Left kidney (tissue), 1 donor: ENCODE measurements at regions not wholly inside any gene's neighbourhood (a gene's known extent, or its start where the extent isn't known, plus 50 kb on each side); places are given as distances from the start of the nearest gene placed in this dataset.
"Not testable (repeated sequence)": the region's sequence is repeated elsewhere in the genome, so short reads cannot be mapped to it uniquely, and the experiment has no call there.

ENCODE experiments used
- DNase-seq: peaks from one replicate; pipeline ENCODE4 v3.0.0-alpha.2; 2013

DNA sequence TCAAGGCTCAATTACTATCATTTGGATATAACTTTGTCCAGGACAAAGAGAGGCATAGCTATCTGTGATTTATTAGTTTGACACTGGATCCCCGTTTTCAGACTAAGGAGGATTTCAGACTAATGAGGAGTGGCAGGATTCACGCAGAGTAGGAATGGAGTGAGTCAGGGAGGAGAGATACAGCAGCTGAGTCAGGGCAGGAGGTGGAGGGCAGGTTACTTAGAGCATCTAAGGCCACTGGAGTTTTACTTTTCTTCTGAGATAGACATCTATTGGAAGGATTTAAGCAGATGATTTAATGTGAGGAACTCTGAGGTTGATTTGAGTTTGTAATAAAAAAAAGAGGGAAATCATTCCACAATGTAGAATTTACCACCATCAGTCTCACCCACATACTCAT, 110.6 kb downstream of the RPIA start:
- not testable (repeated sequence) for DNase-seq

- DNase-seq: no peak
Measured at GRCh38 chr2:88807237-88807962, 115.9 kb downstream of the RPIA start.

DNA sequence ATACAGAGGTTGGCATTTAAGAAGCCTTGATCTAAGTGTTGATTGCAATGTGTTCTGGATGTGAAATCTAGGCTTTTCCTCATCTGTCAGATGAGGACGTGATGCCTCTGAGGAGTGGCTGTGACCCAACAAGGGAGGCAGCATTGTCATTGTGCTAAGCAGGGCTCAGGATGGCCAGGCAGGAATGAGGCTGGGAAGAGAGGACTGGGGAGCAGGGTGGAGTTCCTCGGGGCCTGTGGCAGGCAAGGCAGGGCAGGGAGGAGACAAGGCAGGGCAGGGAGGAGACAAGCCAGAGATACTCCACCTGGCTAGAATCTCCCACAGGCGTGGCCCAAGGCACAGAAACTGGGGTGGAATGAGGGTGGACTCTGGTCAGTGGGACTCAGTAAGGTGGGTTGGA, 116.6 kb downstream of the RPIA start:
- no peak for DNase-seq

DNA sequence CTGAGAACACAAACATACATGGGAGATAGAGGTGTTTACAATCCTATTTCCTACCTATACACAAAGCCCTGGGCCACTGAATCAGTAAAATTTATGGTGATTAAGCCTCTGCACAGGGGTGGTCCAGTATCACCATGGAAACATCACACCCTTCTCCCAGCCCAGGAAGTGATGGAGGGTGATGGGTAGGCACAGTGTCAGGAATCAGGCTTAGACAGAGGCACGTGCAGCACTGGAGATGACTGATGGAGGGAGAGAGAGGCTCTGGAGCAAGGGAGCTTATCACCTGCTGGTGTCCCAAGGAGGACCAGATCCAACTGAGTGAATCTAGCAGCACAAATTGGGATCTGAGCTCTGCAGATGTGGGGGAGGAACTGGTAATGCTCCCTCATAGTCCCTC, 117.2 kb downstream of the RPIA start:
- no peak for DNase-seq

- no peak for DNase-seq
Measured at GRCh38 chr2:88809216-88809615, 117.7 kb downstream of the RPIA start.

DNA sequence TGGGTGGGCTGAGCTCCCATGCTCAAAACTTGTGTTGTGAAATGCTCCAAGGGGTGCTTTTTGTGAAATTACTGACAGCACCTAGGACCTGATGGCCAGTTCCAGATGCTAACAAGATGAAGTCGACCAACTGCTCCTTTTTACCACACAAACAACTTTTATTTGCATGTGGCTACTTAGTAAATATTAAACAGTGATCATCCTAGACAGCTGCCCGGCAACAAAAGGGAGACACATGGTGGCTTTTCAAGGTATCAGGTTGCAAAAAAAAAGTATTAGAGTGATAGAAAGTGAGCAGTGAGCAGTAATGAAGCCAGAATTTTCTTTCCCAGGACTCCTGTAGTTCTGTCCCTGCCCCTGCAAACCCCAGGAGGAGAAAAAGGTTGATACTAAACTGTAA, 118.5 kb downstream of the RPIA start:
- DNase-seq: no peak

- DNase-seq: no peak
Measured at GRCh38 chr2:88810488-88810887, 119.0 kb downstream of the RPIA start.

DNA sequence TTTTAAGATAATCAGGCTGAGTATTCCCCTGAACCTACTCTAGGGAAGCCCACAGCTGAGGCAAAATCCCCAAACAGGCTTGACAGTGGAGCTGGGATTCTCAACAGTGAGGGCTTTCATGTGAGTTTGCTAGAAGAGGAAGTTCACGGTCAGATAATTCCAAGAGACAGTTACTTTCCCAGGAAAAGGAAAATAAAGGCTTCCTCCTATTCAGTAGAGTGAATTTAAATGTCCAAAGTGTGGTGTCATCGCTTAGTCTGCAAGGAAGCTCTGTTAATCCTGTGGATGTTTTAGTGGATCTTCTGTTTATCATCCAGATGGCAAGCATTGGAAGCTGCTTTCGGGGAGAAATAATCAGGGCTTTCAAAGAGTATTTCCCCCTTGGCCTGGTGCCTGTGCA, 119.8 kb downstream of the RPIA start:
- DNase-seq: no peak

GRCh38 chr2:88811681-88812080, 120.2 kb downstream of the RPIA start:
- DNase-seq: no peak

DNA sequence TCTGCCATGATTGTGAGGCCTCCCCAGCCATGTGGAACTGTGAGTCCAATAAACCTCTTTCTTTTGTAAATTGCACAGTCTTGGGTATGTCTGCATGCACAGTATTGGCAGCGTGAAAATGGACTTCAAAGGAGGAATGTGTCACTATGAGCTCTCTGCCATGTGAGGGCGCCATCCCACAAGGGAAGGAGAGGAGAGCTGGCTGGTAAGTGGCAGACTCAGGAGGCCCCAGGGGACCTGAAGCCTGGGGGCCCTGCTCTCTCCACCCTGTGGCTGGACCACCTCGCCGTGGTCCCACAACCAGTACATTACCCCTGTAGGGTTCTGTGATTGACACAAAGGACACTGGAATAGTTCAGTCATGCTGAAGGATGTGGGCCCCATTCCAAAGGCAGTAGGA, 122.1 kb downstream of the RPIA start:
- no peak for DNase-seq

DNA sequence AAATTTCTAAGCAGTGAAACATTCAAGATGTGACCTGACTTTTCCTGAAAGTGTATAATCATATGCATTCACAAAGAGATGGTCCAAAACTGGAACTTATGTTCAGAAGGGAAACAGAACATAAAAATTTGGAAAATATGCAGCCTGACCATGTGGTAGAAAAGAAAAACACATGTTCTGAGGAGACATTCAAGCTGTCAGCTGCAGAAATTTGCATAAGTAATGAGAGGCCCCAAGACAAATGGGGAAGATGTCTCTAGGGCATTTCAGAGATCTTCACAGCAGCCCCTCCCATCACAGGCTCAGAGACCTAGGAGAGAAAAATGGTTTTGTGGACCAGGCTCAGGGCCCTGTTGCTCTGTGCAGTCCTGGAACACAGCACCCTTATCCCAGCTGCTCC, 123.8 kb downstream of the RPIA start:
- no peak for DNase-seq

GRCh38 chr2:88815697-88816096, 124.2 kb downstream of the RPIA start:
- DNase-seq: no peak

DNA sequence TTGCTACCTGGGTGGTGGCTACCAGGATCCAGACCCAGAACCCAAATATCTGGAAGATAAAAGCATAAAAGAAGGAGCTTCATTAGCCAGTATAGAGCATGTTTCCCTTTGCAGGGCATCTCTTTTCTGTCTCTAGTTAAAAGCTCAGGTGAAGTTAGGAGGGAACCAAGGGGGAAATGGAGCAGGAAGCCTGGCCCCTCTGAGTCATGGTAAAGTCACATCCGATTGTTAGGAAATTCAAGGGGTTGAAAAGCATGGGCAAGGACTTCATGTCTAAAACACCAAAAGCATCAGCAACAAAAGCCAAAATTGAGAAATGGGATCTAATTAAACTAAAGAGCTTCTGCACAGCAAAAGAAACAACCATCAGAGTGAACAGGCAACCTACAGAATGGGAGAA, 126.9 kb downstream of the RPIA start:
- DNase-seq: no peak

DNA sequence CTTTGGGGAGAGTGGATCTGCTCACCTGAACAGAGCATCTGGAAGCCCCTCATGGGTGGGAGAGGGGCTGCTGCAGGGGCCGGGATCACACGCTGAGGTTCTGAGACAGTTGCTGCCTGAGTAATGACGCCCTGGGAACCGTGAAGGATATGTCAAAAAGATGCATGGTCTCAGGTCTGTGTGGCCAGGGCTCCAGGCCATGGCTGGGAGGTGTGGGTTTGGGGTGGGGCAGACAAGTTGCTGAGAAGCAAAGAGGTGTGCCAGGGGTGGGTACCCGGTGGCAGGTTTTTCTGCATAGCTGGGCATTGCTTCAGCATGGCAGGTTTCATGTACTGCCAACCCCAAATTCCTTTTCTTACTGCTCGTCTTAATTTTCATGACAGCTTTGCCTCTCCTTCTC, 133.5 kb downstream of the RPIA start:
- DNase-seq: no peak

DNA sequence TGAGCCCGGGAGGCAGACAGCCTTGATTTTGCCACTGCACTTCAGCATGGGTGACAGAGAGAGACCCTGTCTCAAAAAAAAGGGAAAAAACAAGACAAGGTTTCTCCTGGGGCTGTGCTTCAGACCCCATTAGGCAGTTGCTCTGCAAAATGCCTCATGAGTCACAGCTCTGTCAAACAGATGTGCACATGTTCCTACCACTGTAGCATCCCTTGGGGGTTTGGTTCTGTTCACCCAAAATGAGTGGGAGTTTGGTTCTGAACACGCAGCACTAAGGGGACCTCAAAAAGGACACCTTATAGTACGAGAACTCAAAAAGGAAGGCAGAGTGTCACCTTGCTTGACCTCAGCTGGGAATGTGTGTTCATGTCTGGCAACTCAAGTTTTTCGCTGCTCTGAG, 134.9 kb downstream of the RPIA start:
- DNase-seq: no peak

DNA sequence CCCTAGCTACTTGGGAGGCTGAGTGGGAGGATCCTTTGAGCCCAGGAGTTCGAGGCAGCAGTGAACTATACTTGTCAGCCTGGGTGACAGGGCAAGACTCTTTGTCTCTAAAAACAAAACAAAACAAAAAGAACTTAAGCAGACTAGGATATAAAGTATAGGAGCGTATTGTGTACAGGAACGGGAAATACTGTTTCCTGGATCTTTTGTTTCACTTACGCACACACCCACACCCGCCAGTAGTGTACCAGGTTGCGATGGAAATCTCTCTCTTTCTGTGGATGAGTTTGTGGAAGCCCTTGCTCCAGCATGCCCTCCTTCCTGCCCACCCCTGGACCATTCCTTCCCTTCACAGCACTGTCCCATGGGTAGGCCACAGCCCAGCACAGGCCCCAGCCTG, 136.3 kb downstream of the RPIA start:
- DNase-seq: no peak

GRCh38 chr2:88828397-88829137, 137.1 kb downstream of the RPIA start:
- DNase-seq: no peak

- DNase-seq: no peak
Measured at GRCh38 chr2:88829607-88830463, 138.4 kb downstream of the RPIA start.

DNA sequence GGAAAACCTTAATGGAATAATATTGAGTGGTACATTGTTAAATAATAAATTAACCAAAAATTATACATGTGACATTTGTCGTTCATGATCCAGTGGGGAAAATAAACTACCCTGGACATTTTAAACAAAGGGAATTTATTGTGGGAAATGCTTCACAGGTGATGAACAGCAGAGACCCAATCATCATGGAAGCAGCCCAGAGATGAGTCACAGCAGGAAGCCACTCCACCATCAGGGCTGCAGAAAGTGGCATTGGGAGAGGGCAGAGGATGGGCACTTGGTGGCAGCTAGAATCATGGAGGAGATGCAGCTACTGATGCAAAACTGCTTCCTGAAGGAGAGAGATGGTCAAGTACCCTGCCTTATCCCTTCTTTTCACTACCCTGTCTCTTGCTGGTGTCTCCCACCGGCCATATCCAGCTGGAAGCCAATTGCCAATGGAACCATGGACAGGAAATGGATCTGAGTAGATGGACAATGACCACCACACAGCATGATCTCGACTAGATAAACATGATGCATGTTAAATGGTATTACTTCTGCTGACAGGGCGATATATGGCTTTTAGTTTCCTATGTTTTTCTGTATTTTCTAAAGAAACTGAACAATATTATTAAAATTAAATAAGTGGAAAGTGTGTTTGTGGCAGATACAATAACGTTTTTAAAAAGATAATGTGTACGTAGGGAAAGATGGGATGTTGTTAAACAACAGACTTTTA, 139.8 kb downstream of the RPIA start:
- DNase-seq: no peak

DNA sequence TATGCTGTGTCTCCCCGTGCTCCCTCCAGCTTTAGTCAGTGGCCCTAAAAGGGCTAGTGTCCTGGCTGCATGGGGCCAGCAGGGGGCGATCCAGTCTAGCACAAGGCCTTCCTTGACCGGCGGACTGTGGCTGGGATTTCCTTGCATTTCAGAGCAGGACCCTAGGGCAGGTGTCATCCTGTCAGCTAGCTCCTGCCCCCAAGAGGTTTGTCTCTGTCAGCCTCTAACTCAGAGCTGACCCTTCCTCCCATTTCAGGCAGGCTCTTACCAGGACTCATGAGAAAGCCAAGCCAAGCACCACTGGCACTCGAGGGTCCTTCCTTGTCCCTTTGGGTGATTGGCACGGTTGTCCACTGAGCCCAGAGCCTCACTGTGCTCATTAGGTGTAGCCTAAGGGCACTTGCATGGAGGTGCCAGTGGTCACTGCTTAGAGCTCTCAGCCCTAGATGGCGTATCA, 140.3 kb downstream of the RPIA start:
- DNase-seq: peak; percentile 17

DNA sequence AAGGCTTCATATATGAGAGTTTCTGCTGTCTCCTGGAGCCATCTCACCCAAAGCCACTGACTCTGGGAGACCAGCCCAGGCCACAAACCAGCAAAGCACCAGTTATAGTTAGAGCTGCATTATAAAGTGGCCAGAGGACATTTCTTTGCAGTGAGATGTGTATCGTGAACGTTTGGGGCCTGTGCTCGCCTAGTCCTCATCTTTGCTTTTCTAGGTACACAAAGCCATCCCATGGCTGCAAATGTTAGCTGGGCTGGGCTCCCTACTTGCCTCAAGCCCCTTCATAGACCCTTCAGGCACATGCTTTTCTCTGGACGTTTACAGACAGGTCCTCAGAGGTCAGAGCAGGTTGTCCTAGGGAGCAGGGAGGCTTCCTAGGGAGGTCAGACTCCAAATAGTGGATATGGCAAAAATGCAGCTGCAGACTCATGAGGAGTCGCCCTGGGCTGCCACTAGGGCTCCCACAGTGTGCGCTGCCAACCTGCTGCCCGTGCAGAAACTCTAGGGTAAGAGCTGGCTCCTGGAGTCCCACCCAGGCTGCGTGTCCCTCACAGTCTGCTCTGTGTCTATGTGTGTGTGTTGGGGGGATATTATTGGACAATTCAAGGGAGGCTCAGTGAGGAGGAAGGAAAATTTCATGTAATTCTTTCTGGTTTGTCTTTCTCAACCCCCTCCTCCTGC, 141.0 kb downstream of the RPIA start:
- DNase-seq: no peak

GRCh38 chr2:88832992-88833389, 141.5 kb downstream of the RPIA start:
- DNase-seq: no peak
